Stimulated activated CD4-positive, alpha-beta T cell treated with anti-CD3 and anti-CD28 coated beads, Interleukin-4, amount 100 ng/mL, for 4 hours (primary cell): ENCODE measurements at regions not wholly inside any gene's neighbourhood (a gene's known extent, or its start where the extent isn't known, plus 50 kb on each side); places are given as distances from the start of the nearest gene placed in this dataset.

ENCODE experiments used
- DNase-seq, 2 experiments: peaks; one replicate each; pipeline ENCODE4 v3.0.0-alpha.2; 2020

DNA sequence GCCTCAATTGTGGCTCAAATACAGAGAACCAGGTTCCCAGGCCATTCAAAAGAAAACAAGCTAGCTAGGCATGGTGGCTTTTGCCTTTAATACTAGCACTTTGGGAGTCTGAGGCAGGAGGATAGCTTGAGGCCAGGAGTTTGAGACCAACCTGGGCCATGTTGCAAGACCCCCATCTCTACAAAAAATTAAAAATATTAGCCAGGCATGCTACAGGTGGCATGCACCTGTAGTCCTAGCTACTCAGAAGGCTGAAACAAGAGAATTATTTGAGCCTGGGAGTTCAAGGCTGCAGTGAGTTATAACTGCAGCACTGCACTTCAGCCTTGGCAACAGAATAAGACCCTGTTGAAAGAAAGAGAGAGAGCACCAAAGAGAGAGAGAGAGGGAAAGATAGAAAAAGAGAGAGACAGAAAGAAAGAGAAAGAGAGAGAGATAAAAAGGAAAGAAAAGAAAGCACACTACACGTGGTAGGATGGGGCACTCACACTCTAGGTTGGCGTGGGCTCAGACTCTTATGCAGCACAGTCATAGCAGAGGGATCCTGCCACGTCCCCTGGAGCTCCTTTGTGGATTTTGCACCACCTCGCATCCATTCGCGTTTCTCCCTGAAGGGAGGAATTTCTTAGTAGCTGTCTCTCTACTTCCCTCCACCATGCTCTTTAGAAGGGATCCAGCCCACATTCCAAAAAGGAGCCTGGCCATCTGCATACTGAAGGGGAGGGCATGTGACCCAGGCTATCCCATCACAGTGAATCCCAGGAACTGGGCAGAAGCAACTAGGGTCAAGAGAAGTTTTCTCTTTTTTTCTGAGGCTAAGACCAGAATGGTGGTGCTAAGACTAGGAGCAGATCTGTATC lies 789.9 kb downstream of the UQCRFS1 start:
- no peak for DNase-seq

DNA sequence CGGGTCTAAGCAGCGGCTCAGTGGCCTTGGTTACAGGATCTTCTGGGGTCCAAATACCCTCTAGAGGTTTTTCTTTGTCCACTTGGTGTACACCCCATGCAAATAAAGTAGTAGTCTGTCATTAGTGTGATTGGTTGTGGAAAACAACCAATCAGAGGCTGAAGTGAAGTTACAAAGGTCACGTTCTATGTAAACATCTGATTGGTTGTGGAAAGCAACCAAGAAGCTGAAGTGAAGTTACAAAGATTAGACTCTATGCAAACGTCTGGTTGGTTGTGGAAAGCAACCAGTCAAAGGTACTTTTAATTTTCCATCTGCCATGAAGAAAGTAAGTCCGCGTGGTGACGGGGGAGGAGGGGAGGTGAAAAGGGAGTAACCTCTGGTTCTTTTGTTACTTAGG lies 790.9 kb downstream of the UQCRFS1 start:
- no peak for DNase-seq

DNA sequence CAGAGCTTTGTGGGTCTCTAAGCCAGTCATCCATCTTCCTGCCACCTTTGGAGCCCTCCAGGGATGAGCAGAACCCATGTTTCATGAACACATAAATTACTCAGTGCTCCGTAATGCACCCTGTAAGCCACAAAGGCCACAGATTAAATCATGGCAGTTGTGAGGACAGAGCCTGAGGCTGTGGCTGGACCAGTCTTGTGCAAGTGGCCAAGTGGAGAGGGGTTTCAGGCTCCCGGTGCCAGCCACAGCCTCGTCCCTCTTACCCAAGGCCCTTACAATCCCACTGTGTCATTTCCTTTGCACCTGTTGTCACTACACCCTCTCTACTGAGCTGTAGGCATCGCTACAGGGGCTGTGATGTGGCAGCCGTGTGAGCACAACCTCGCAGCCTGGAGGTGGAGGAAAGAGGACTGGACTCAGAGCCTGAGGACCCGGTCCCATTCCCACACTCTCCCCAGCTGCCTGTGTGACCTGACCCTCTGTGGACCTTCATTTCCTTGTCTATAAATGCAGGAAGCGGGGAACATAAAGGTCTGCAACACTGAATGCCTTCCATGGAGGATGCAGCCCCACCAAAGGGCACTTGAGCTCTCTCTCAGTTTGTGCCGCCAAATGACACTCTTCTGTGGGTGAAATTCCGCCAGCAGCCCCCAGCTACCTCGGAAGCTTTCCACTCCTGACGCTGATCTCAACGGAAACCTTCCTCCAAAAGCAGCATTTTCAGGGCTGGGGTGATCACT lies 792.0 kb downstream of the UQCRFS1 start:
- no peak for DNase-seq

DNA sequence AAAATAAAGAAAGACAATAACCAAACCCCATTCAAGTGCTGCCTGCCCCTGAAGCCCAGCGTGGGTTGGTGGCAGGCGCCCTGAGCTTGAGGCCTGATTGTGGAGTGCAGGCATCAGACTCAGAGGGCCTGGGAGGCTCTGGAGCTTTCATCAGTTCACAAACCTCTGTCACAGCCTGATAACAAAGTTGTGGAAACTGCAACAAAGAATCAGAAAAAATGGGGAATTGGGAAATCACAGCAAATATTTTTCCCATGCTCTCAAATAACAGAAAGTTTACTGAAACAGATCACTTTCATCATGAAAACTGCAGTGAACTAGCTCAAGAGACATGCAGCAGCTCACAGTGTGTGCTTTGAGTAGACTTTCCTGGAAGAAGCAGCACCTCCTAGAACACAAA lies 793.6 kb downstream of the UQCRFS1 start:
- DNase-seq = no peak

DNA sequence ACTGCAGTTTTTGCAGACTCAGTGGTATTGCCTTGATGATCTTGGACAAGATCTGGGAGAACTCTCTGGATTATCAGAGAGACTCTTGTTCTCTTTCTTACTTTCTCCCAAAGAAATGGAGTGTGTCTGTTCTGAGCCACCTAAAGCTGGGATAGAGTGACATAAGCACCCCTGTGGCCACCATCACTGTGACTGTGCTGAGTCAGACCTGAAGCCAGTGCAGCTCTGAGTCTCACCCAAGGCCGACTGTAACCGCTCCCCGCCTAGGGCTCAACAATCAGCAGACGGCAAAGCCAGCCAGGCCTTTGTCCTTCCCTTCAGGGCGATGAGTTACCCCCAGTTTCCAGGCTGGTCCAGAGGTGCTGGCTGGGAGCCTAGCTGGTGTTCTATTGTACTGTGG lies 795.6 kb downstream of the UQCRFS1 start:
- DNase-seq = no peak

DNA sequence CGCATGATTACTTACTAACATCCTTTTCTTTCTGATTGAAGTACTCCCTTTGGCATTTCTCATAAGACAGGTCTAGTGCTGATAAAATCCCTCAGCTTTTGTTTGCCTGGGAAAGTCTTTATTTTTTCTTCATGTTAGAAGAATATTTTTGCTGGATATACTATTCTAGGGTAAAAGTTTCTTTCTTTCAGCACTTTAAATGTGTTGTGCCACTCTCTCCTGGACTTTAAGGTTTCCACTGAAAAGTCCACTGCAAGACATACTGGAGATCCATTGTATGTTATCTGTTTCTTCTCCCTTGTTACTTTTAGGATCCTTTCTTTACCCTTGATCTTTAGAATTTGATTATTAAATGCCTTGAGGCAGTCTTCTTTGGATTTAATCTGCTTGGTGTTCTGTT lies 796.7 kb downstream of the UQCRFS1 start:
- DNase-seq = no peak

DNA sequence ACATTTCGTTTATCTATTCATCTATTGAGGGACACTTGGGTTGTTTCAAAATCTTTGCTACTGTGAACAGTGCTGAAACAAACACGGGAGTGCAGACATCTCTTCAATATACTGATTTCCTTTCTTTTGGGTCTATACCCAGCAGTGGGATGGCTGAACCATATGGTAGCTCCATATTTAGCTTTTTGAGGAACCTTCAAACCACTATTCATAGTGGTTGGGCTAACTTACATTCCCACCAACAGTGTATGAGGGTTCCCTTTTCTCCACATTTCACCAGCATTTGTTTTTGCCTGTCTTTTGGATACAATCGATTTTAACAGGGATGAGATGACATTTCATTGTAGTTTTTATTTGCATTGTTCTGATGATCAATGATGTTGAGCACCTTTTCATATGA lies 798.2 kb downstream of the UQCRFS1 start:
- DNase-seq = no peak

DNA sequence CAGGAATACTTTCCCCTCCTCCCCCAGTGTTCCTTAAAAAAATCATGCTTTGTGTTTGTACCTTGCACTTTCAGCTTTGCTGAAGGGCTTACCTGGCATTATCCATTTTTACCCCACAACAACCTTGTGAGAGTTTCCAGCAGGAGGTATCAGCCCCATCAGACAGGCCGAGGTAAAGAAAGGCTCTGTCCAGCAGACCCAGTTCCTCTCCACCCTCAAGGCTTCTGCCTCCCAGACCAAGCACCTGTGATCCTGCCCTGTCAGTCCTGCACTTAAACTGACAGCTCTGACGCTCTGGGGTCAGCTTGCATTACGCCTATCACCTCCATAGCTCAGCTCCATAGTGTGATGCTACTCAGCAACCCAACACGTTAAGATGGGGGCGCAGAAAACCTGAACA lies 803.1 kb downstream of the UQCRFS1 start:
- no peak for DNase-seq

DNA sequence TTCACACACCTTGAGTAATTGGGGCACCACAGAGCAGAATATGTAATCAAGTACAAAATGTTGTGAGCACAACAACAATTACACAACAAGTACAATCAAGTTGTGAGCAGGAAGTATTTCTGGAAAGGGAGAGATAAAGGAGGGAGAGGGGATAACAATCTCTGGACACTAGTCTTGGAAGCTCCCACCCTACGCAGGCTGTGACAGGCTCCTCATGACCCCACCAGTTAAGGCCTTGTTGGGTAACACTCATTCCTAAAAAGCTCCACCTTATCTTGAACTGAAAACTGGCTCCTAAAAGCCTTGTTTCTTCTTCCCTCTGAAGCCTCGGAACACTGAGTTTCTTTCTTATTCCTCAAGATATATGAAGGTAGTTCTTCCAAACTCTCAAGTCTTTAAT lies 806.0 kb downstream of the UQCRFS1 start:
- no peak for DNase-seq

DNA sequence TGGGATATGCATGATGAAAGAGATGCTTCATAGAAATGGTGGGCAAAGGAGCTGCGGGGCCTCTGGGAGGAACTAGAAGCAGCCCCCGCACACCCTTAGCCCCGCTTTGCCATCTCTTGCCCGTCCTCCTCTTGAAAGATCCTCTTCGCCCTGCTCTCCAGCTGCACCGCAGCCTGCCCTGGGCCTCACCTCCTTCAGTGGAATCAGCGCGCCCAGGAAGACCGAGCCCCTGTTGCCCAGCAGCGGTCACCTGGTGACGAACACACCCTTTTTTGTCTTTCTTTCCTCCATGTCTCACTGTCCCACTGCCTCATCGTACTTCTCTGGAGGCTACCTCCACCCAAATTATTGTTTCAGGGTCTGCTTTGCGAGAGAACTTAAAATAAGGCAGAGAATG lies 807.6 kb downstream of the UQCRFS1 start:
- DNase-seq = no peak

DNA sequence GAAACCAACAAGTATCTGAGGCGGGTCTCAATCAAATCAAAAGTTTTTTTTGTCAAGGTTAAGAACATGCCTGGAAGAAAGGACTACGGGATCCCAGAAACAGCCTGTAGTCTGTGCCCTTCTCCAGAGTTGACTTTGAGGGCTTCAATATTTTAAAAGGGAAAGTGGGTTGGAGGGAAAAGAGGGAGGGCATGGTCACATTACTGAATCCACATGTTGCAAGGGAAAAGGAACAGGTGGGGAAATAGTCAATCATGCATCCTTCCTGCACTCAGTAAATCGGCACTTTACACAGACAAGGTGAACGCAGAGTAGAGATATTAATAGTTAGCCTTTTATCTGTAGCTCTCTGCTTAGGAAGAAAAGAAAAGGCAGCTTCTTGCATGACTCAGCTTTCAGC lies 808.5 kb downstream of the UQCRFS1 start:
- no peak for DNase-seq

DNA sequence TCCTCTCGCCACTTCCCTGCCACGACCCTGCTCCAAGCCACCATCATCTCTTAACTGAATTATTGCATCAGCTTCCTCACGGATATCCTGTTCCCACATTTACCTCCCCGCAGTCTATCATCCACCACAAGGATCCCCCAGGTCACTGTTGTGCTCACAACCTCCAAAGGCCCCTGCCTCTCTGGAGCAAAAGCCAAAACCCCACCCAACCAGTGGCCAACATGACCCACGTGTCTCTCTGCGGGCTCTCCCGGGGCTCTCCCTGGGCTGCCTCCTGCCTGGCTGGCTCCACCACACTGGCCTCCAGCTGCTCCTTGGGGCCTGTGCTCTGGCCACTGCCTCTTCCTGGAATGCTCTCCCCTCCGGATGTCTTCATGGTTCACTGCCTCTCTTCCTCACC lies 809.3 kb downstream of the UQCRFS1 start:
- no peak for DNase-seq

DNA sequence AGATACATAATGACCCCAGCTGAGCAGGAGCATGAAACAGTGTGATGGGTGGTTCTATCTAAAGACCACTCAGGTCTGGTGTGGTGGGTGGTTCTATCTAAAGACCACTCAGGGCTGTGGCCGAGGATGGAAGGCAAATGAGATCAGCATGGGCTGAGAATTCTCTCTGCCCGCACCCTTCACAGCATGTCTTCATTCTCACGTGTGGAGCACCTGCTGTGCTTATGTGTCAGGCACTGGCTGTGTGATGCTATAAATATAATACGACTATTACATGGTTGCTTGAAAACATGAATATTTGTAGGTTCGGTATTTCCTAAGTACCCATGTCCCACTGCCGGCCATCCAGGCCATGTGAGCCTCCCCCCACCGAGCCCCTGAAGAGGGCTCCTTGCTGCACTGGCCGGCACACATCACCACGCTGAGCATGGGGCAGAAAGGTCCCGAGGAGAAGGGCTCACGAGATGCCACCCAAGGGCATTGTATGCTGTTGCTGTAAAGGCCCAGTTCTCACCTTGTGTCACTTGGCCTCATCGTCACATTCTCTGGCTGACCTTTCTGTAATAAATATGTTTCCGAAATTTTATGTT lies 810.2 kb downstream of the UQCRFS1 start:
- DNase-seq = no peak

DNA sequence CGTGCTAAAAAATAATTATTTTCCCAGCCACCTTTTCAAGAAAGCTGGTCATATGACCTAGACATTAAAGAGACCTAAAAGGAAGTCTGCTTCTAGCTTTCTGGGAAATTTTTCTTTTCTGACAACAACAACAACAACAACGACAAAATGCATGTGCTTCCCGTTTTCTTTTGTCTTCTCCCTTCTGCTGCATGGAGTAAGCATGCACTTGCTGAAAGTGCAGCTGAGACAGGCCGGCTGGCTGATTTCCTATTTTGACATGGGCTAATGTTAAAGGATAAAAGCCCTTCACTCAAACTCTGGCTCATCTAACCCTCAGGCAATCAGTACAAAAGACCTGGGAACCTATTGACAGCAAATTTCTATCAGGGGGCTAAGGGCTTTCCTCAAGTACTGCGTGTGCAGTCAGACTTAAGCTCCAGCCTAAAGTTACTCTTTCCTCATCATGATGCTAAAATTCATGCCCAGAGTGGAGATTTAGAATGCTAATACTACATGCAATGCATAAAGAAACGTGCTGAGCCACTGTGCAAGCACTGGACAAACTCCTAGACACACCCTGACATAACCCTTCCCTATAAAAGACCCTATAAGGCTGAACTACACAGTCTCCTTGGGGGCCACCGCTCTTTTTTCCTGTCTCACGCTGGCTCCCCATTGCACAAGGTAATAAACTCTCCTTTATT lies 811.1 kb downstream of the UQCRFS1 start:
- DNase-seq = no peak

DNA sequence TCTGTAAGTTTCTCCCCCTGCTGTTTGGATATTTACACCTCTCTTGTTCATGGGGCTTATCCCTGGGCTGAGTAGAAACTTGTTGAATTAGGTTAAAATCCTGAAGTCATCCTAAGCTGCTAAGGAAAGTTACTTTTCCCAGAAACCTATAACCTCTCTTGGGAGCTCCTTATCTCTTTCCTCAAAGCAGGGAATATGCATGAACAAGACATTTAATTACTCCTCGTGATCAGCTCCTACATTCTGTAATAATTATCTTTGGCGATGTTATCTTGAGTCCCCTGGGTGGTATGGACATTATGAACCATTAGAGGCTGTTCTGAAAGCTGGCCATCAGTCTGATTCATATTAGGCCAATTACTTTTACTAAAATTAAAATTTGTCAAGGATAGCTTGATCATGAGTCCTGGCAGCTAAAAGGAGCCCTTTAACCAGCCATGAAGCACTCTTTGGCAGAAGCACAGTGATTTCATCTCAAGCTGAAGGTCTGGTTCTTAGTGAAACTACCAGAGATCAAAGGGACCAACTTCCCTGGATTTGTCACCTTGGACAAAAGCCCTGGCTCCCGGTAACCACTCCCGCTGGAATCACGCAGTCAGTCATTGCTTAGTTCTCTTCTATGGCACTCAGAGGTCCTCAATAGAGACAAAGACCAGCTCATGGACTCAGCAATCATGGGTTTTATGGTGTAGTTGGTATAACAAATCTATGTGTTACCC lies 811.8 kb downstream of the UQCRFS1 start:
- DNase-seq = no peak

DNA sequence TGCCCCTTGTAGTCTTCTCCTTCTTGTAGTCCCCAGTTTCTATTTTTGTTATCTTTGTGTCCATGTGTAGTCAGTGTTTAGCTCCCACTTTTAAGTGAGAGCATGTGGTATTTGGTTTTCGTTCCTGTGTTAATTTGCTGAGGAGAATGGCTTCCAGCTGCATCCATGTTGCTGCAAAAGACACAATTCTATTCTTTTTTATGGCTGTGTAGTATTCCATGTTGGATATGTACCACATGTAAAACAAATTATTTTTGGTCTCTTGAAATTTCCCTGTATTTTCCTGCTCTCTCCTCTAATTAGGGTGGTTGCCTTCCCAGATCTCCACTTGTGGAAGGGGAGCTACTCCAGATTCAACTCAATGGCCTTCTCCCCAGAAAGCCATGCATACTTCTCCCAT lies 813.8 kb downstream of the UQCRFS1 start:
- no peak for DNase-seq

DNA sequence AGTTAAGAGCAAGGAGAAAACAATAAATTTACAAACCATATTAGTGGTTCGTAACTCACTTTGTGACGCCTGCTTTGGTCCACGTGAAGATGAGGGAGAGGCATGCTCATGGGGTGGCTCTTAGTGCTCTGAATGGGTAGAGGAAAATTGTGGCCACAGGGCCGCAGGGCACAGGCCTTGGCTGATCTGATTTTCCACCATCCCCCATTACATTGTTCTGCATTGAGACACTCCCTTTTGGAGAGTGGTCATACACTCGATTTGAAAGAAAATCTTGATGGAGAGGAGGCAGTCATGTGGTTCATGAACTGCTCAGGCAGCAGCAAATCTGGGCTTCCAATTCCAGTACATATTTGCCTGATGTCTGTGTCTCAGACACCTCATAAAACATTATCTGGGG lies 815.2 kb downstream of the UQCRFS1 start:
- no peak for DNase-seq

DNA sequence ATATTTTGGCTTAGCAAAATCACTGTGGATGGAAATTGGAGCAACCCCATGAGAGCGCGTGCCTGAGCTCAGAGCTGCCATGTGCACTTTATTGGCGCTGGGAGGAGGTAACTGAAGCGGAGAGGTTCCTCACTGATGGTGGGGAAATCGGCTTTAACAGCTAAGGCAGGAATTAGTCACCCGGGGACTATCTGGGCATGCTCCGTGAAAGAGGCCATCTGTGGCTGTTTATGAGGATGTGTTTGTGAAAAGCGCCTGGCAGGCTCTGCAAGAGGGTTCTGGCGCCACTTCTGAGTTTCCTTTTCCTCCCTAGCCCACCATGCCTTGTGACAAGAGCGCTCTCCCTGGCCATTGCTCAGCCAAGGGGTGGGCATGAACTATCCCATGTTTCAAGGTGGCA lies 815.6 kb downstream of the UQCRFS1 start:
- no peak for DNase-seq

DNA sequence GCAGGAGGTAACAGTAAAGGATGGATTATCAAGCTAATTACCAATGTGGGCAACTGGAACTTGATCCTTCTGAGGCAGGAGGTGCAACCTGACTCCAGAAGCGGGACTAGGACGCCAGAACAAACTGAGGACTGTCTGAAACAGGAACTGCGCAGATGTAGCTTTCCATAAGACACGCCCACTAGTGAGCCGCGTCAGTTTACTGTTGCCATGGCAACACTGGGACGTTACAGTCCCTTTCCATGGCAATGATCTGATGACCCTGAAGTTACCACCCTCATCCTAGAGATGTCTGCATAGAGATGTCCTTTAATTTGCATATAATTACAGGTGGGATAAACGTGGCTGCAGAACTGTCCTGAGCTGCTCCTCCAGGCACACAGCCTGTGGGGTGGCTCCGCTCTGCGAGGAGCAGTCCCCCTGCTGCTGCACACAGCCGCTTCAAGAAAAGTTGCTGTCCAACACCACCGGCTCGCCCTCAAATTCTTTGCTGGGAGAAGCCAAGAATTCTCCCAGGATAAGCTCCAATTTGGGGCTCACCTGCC lies 816.6 kb downstream of the UQCRFS1 start:
- DNase-seq = no peak

DNA sequence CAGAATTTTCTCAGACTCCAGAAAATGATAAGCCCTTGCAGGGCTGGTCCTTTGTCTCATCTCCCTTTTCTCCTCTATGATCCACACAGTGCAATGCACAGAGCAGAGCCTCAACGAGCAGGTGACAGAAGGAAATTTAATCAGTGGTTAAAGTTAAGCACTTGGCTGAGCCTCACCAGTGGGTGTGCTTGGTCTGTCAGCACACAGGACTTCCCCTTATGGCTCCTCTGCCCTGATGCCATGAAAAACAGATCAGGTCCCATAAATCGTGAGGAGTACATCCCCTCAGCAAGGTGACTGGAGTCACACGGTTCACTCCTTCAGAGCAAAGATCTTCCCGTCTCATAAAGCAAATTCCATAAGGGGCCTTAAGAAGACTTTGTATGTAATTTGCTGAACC lies 818.2 kb downstream of the UQCRFS1 start:
- no peak for DNase-seq

DNA sequence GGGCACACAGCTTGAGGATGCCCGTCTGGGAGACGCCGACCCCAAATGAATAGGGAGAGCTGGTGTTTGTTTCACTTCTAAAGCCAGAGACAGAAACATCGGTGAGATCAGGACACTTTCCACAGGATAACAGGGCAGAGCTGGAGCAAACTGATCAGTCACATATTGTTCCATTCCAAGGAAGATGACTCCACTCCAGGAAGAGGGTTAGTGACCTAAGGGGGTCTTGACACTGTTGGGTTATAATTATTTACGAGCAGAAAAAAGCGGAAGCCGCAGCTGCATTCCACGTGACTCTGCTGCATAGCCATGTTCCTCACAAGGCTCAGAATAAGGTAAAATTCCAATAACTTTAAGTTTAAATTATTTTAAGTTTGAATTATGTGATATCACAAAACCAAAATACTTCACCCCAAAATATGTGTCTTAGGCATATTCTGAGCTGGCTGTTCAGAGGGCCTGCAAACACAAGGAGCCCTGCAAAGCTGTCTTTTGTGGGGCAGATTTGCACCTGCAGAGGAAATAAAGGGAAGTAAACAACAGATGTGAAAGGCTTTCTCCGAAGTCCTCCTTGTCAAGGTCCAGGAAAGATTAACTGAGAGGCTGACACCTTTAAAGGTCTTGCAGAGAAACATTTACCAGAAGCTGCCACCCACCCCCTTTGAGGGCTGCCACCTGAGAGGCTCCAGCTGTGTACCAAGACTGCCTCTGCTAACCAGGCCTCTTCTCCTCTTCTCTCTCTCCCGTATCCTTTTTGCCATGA lies 819.2 kb downstream of the UQCRFS1 start:
- DNase-seq = no peak

DNA sequence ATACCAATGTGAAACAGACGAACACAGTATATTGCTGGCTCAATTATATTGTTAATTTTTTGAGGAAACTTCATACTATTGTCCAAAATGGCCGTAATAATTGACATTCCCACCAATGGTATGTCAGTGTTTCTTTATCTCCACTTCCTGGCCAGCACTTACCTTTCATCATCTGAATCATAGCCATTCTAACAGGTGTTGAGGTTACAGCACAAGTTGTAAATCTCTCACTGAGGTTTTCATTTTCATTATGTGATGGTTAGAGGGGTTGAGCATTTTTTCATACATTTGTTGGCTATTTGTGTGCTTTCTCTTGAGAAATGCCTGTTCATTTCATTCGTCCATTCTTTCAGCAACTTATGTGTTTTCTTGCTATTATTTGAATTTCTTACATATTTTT lies 824.0 kb downstream of the UQCRFS1 start:
- no peak for DNase-seq
